ENCODE measurements at regions not wholly inside any gene's neighbourhood (a gene's known extent, or its start where the extent isn't known, plus 50 kb on each side); places are given as distances from the start of the nearest gene placed in this dataset.

- 89 to 91% methylated on average over 5 to 6 of the region's 6 CpGs for WGBS, 2 experiments (ENCODE audit: insufficient coverage in 1 of 2, insufficient read length in 1 of 2)
- no peak overlapping the region for H3K4me3 ChIP-seq (ENCODE audit: low read length)
- H3K36me3 Mint-ChIP-seq (ENCODE audit: low read depth): peaks cover 46% of the 10 kb centered on the region
- H3K9me3 Mint-ChIP-seq: peaks cover 94% of the 10 kb centered on the region
- H3K4me1 Mint-ChIP-seq: no peaks in the 10 kb centered on the region
- H3K4me1 ChIP-seq (ENCODE audit: control insufficient read depth, insufficient read depth, low read length): no peaks in the 10 kb centered on the region
- peaks cover 39% of the 10 kb centered on the region for H3K9me3 ChIP-seq (ENCODE audit: control insufficient read depth, low read length)
- peaks cover 4% of the 10 kb centered on the region for H3K27me3 Mint-ChIP-seq (ENCODE audit: insufficient read depth)
- no peaks in the 10 kb centered on the region for H3K27me3 ChIP-seq (ENCODE audit: control insufficient read depth, insufficient read depth, low read length, poor library complexity, severe bottlenecking)
- no peak overlapping the region for H3K27ac ChIP-seq (ENCODE audit: low read depth, low read length)
- no peak overlapping the region for H3K4me3 Mint-ChIP-seq
- H3K27ac Mint-ChIP-seq: no peak overlapping the region
- no peaks in the 10 kb centered on the region for H3K36me3 ChIP-seq (ENCODE audit: control insufficient read depth, insufficient read depth, low read length)
- no peak for DNase-seq
- no peak overlapping the region for H3K9ac ChIP-seq (ENCODE audit: extremely low read depth, low read length, poor library complexity, severe bottlenecking)
- TF ChIP-seq CTCF (conservative IDR thresholded peaks at IDR 0.05): no peak
These were observed 50.1 kb upstream of the ZNF573 start for GRCh38 chr19:37829526-37829925.
